H1 (cell line): ENCODE measurements at regions not wholly inside any gene's neighbourhood (a gene's known extent, or its start where the extent isn't known, plus 50 kb on each side); places are given as distances from the start of the nearest gene placed in this dataset.

Experiments
- CTCF ChIA-PET: fragments of 300-600 bp; sonication (Branson Sonifier 250); formaldehyde crosslinking; loops from one replicate; lab custom pipeline; 2021; ENCODE audit not compliant: partially characterized antibody; lab: Charles Lee
- POLR2A ChIA-PET: fragments of 300-600 bp; sonication (Branson Sonifier 250); formaldehyde crosslinking; loops from one replicate; lab custom pipeline; 2021; ENCODE audit warnings: inconsistent platforms; ENCODE audit not compliant: partially characterized antibody; lab: Charles Lee
- DNase-seq, 2 experiments: peaks; one replicate each; pipeline versions ENCODE4 v3.0.0 to v3.0.0-alpha.2; 2010 to 2022; ENCODE audit warnings: low spot score in 2 of 2, low read depth in 1 of 2, mixed read lengths in 1 of 2
- FAIRE-seq: peaks from 2 replicates; lab custom pipeline; 2011; peaks lifted over from hg19 to GRCh38; lab: Jason Lieb, UNC
- H2AFZ ChIP-seq: 2 replicates; pipeline ENCODE4 v1.8.1; 2012; ENCODE audit warnings: low read length, inconsistent platforms
- H2AK5ac ChIP-seq: 2 replicates; pipeline ENCODE4 v1.6.1; 2013; ENCODE audit warnings: low read depth, low read length
- H2BK120ac ChIP-seq: replicated peaks from 2 replicates; pipeline ENCODE3; 2013; ENCODE audit warnings: low read depth, low read length, inconsistent platforms
- H2BK12ac ChIP-seq: 2 replicates; pipeline ENCODE4 v1.6.1; 2013; ENCODE audit warnings: low read depth, low read length
- H2BK15ac ChIP-seq: 2 replicates; pipeline ENCODE4 v1.6.1; 2013; ENCODE audit warnings: low read length
- H2BK20ac ChIP-seq: 2 replicates; pipeline ENCODE4 v1.6.1; 2013; ENCODE audit warnings: low read length
- H2BK5ac ChIP-seq: 2 replicates; pipeline ENCODE4 v1.6.1; 2013; ENCODE audit warnings: low read depth, low read length
- H3K14ac ChIP-seq: 2 replicates; pipeline ENCODE4 v1.6.1; 2013; ENCODE audit warnings: inconsistent platforms; ENCODE audit not compliant: insufficient read length
- H3K18ac ChIP-seq: 2 replicates; pipeline ENCODE4 v1.6.1; 2013; ENCODE audit warnings: low read length; ENCODE audit errors: extremely low read depth
- H3K23ac ChIP-seq: 2 replicates; pipeline ENCODE4 v1.6.1; 2013; ENCODE audit warnings: inconsistent platforms; ENCODE audit not compliant: insufficient read length
- H3K23me2 ChIP-seq: 2 replicates; pipeline ENCODE4 v1.6.1; 2013; ENCODE audit warnings: low read depth, low read length
- H3K27ac ChIP-seq: 2 replicates; pipeline ENCODE4 v1.6.1; 2011; ENCODE audit warnings: low read depth, low read length, inconsistent platforms
- H3K27me3 ChIP-seq, 4 experiments: replicated peaks in 1 of 4; 1 replicate in 1 of 4; 2 replicates in 3 of 4; pipeline versions ENCODE4 v1.6.1 to v1.8.1; 2011 to 2013; ENCODE audit warnings: low read length in 3 of 4, mild to moderate bottlenecking in 3 of 4, inconsistent platforms in 2 of 4, mixed read lengths in 2 of 4, moderate library complexity in 1 of 4; ENCODE audit not compliant: control insufficient read depth in 3 of 4, insufficient read depth in 3 of 4; ENCODE audit errors: extremely low read depth in 1 of 4
- H3K36me3 ChIP-seq, 4 experiments: 2 replicates each; pipeline versions ENCODE4 v1.6.1 to v1.8.1; 2011 to 2013; ENCODE audit warnings: mild to moderate bottlenecking in 4 of 4, low read length in 3 of 4, moderate library complexity in 2 of 4, control low read depth in 1 of 4, inconsistent platforms in 1 of 4; ENCODE audit not compliant: insufficient read depth in 4 of 4, control insufficient read depth in 2 of 4
- H3K4ac ChIP-seq: replicated peaks from 2 replicates; pipeline ENCODE3; 2013; ENCODE audit warnings: low read length, low read depth, mixed read lengths, inconsistent platforms; ENCODE audit not compliant: insufficient read length
- H3K4me1 ChIP-seq, 4 experiments: replicated peaks in 1 of 4; 1 replicate in 1 of 4; 2 replicates in 3 of 4; pipeline versions ENCODE4 v1.6.1 to v1.8.1; 2011 to 2013; ENCODE audit warnings: low read length in 3 of 4, inconsistent platforms in 2 of 4, mixed read lengths in 1 of 4; ENCODE audit not compliant: insufficient read depth in 4 of 4, control insufficient read depth in 3 of 4
- H3K4me2 ChIP-seq, 2 experiments: 2 replicates each; pipeline versions ENCODE4 v1.6.1 to v1.8.1; 2011 to 2013; ENCODE audit warnings: low read depth in 2 of 2, low read length in 2 of 2, control low read depth in 1 of 2, inconsistent platforms in 1 of 2, mild to moderate bottlenecking in 1 of 2; ENCODE audit not compliant: insufficient read depth in 1 of 2
- H3K4me3 ChIP-seq, 4 experiments: fragments of 200-600, 300-600 bp in 1 of 4; sonication (generic), shearing (Covaris generic), sonication (Bioruptor Twin) in 1 of 4; 2 replicates each; pipeline versions ENCODE4 v1.5.1 to v1.8.1; 2011 to 2016; ENCODE audit warnings: low read length in 4 of 4, low read depth in 3 of 4, control low read depth in 2 of 4, inconsistent platforms in 2 of 4, mild to moderate bottlenecking in 2 of 4, mixed read lengths in 1 of 4, moderate library complexity in 1 of 4; ENCODE audit not compliant: insufficient read depth in 2 of 4; ENCODE audit errors: extremely low read depth in 1 of 4
- H3K56ac ChIP-seq: replicated peaks from 2 replicates; pipeline ENCODE3; 2013; ENCODE audit warnings: low read depth, mild to moderate bottlenecking, mixed read lengths, low read length, inconsistent platforms; ENCODE audit not compliant: insufficient read length
- H3K79me1 ChIP-seq: 2 replicates; pipeline ENCODE4 v1.6.1; 2013; ENCODE audit warnings: low read depth, low read length, control low read depth
- H3K79me2 ChIP-seq, 2 experiments: 2 replicates each; pipeline versions ENCODE4 v1.6.1 to v1.8.1; 2012 to 2013; ENCODE audit warnings: low read length in 2 of 2, mild to moderate bottlenecking in 2 of 2, inconsistent platforms in 1 of 2; ENCODE audit not compliant: insufficient read depth in 2 of 2, control insufficient read depth in 1 of 2
- H3K9ac ChIP-seq, 4 experiments: replicated peaks in 1 of 4; 1 replicate in 1 of 4; 2 replicates in 3 of 4; pipeline versions ENCODE4 v1.6.1 to v1.8.1; 2011 to 2013; ENCODE audit warnings: low read depth in 3 of 4, low read length in 3 of 4, control low read depth in 2 of 4, mild to moderate bottlenecking in 2 of 4, moderate library complexity in 2 of 4, inconsistent platforms in 1 of 4; ENCODE audit errors: extremely low read depth in 1 of 4
- H3K9me3 ChIP-seq, 2 experiments: 2 replicates each; pipeline versions ENCODE4 v1.6.1 to v1.8.1; 2012 to 2013; ENCODE audit warnings: mild to moderate bottlenecking in 2 of 2, moderate library complexity in 2 of 2, control low read depth in 1 of 2, inconsistent platforms in 1 of 2, low read depth in 1 of 2, low read length in 1 of 2, mixed read lengths in 1 of 2; ENCODE audit not compliant: insufficient read depth in 2 of 2
- H4K20me1 ChIP-seq, 2 experiments: replicated peaks in 1 of 2; 2 replicates each; pipeline versions ENCODE3 to v1.8.1; 2011 to 2013; ENCODE audit warnings: inconsistent platforms in 2 of 2, low read length in 2 of 2, mild to moderate bottlenecking in 1 of 2; ENCODE audit not compliant: insufficient read depth in 2 of 2, control insufficient read depth in 1 of 2
- H4K5ac ChIP-seq: 2 replicates; pipeline ENCODE4 v1.6.1; 2013; ENCODE audit warnings: low read length, low read depth, mixed read lengths, inconsistent platforms; ENCODE audit not compliant: insufficient read length
- H4K8ac ChIP-seq: 2 replicates; pipeline ENCODE4 v1.8.0; 2013; ENCODE audit warnings: mild to moderate bottlenecking, moderate library complexity, low read length, inconsistent platforms; ENCODE audit not compliant: insufficient read depth; ENCODE audit errors: extremely low read depth
- H4K91ac ChIP-seq: replicated peaks from 2 replicates; pipeline ENCODE3; 2013; ENCODE audit warnings: low read length, mixed read lengths, inconsistent platforms; ENCODE audit not compliant: insufficient read length
- CBX5 ChIP-seq: fragments of 300-800, 300-1000 bp; sonication (generic); IDR thresholded peaks from 2 replicates; pipeline ENCODE4 v1.7.1; 2016; ENCODE audit warnings: antibody characterized with exemption, low read length, low read depth
- CEBPB ChIP-seq: IDR thresholded peaks from 2 replicates; pipeline ENCODE4 v1.6.1; 2012; ENCODE audit warnings: low read depth, low read length
- EP300 ChIP-seq, 2 experiments: IDR thresholded peaks; 1 replicate in 1 of 2; 2 replicates in 1 of 2; pipeline ENCODE4 v1.6.1; 2011 to 2012; ENCODE audit warnings: low read depth in 2 of 2, low read length in 2 of 2, mild to moderate bottlenecking in 2 of 2, borderline replicate concordance in 1 of 2, inconsistent platforms in 1 of 2, moderate library complexity in 1 of 2
- GABPA ChIP-seq: IDR thresholded peaks from 2 replicates; pipeline ENCODE4 v1.6.1; 2011; ENCODE audit warnings: mild to moderate bottlenecking, low read length, moderate library complexity, borderline replicate concordance; ENCODE audit not compliant: insufficient read depth
- JUN ChIP-seq: IDR thresholded peaks from 2 replicates; pipeline ENCODE4 v1.6.1; 2011; ENCODE audit warnings: low read depth, mild to moderate bottlenecking, improper control_type of control experiment, low read length
- NRF1 ChIP-seq: IDR thresholded peaks from 2 replicates; pipeline ENCODE4 v1.6.1; 2011; ENCODE audit warnings: mild to moderate bottlenecking, low read depth, low read length, improper control_type of control experiment
- POLR2A ChIP-seq, 2 experiments: IDR thresholded peaks; 1 replicate in 1 of 2; 2 replicates in 1 of 2; pipeline ENCODE4 v1.6.1; 2011; ENCODE audit warnings: low read depth in 2 of 2, low read length in 2 of 2, mild to moderate bottlenecking in 2 of 2; ENCODE audit errors: control extremely low read depth in 1 of 2
- POU5F1 ChIP-seq: IDR thresholded peaks from 2 replicates; pipeline ENCODE4 v1.6.1; 2011; ENCODE audit warnings: low read depth, mild to moderate bottlenecking, low read length, moderate library complexity
- RFX5 ChIP-seq: IDR thresholded peaks from 2 replicates; pipeline ENCODE4 v1.6.1; 2011; ENCODE audit warnings: low read depth, low read length, improper control_type of control experiment, borderline replicate concordance
- RXRA ChIP-seq: IDR thresholded peaks from 2 replicates; pipeline ENCODE4 v1.6.1; 2011; ENCODE audit warnings: low read depth, mild to moderate bottlenecking, low read length, moderate library complexity; ENCODE audit not compliant: insufficient read depth
- SIX5 ChIP-seq: IDR thresholded peaks from 2 replicates; pipeline ENCODE4 v1.6.1; 2011; ENCODE audit warnings: mild to moderate bottlenecking, low read depth, low read length
- SP1 ChIP-seq: IDR thresholded peaks from 2 replicates; pipeline ENCODE4 v1.6.1; 2011; ENCODE audit warnings: low read depth, low read length
- SRF ChIP-seq: IDR thresholded peaks from 2 replicates; pipeline ENCODE4 v1.6.1; 2011; ENCODE audit warnings: mild to moderate bottlenecking, low read depth, low read length, moderate library complexity
- SUZ12 ChIP-seq: fragments of 200-600 bp; sonication (generic); IDR thresholded peaks from 2 replicates; pipeline ENCODE4 v1.6.1; 2012; ENCODE audit warnings: mild to moderate bottlenecking, inconsistent platforms, low read length, moderate library complexity, mixed read lengths
- TCF12 ChIP-seq: IDR thresholded peaks from 2 replicates; pipeline ENCODE4 v1.6.1; 2011; ENCODE audit warnings: low read depth, mild to moderate bottlenecking, low read length
- TEAD4 ChIP-seq: IDR thresholded peaks from 2 replicates; pipeline ENCODE4 v1.6.1; 2012; ENCODE audit warnings: low read depth, low read length, inconsistent platforms, mixed read lengths
- YY1 ChIP-seq: IDR thresholded peaks from 2 replicates; pipeline ENCODE4 v1.6.1; 2011; ENCODE audit warnings: low read depth, mild to moderate bottlenecking, low read length
- WGBS, 2 experiments: shearing (Covaris generic) in 1 of 2; methylation state at CpG; one replicate each; pipeline versions ENCODE4 v1.1.6 to v1.1.7; 2013 to 2015; ENCODE audit warnings: low lambda C conversion rate in 2 of 2, mixed read lengths in 2 of 2, inconsistent platforms in 1 of 2, low coverage in 1 of 2, missing lambda C conversion rate in 1 of 2; ENCODE audit not compliant: insufficient replicate concordance in 2 of 2, insufficient coverage in 1 of 2, insufficient read length in 1 of 2; ENCODE audit errors: extremely low coverage in 1 of 2, missing lambda C conversion rate in 1 of 2; 5-methylcytosine and 5-hydroxymethylcytosine counted together

DNA sequence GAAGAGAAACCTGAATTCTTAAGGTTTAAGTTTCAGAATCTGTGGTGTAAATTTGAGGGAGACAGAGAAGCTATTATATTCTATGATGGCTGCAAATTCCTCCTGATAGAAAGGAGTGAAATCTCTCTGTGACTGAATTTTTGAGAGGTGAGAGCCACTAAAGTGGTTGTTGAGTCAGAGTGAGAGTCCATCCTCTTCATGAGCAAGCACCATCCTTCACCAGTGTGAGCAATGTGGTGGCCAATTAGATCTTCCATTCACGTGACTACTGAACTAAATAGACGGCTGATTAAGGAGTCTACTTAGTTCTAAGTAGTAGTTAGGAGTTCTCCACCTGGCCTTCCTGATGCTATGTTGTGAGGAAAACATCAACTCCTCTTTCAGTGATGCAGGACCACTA is 147.8 kb upstream of the CCNH start:
- FAIRE-seq, result no peak
- Histone ChIP-seq H3K14ac (no peak overlapping the region), H2BK5ac (no peak overlapping the region), H3K27me3 (no peaks in the 10 kb centered on the region), H3K79me1 (no peaks in the 10 kb centered on the region), H3K4me3 (no peak overlapping the region), H3K18ac (no peak overlapping the region), H4K8ac (no peak overlapping the region), H2BK20ac (no peak overlapping the region), H3K4me1 (no peaks in the 10 kb centered on the region), H2AFZ (0 out of 2 replicates have a peak overlapping the region, but pooled peaks have one; percentile 51), H3K23me2 (no peaks in the 10 kb centered on the region), H3K56ac (no peak overlapping the region), H3K4ac (no peak overlapping the region), H3K27ac (no peak overlapping the region), H3K36me3 (no peaks in the 10 kb centered on the region), H3K79me2 (no peaks in the 10 kb centered on the region), H3K23ac (no peak overlapping the region), H2BK120ac (no peak overlapping the region), H4K5ac (no peak overlapping the region), H4K20me1 (no peaks in the 10 kb centered on the region), H4K91ac (no peak overlapping the region), H2BK15ac (no peak overlapping the region), H3K9ac (no peak overlapping the region), H3K9me3 (no peaks in the 10 kb centered on the region), H2AK5ac (no peak overlapping the region), H3K4me2 (no peak overlapping the region), H2BK12ac (no peak overlapping the region)
- ChIA-PET POLR2A (no interaction called here), CTCF (no interaction called here)
- 91% methylated on average over 2 of the region's 2 CpGs; no CpG with 5 or more reads in 1 of the 2 experiments for WGBS, 2 experiments
- DNase-seq, result no peak
- TF ChIP-seq POU5F1 (no peak), YY1 (no peak), POLR2A (IDR thresholded peaks at IDR 0.05; ENCODE audit: control extremely low read depth in 1 of 2, low read depth in 2 of 2, low read length in 2 of 2) (no peak), SUZ12 (no peak), EP300 (IDR thresholded peaks at IDR 0.05; ENCODE audit: borderline replicate concordance in 1 of 2, low read depth in 2 of 2, low read length in 2 of 2) (no peak), CBX5 (no peak), RFX5 (no peak), JUN (no peak), NRF1 (no peak), TEAD4 (no peak), CEBPB (no peak), GABPA (no peak), SIX5 (no peak), RXRA (no peak), TCF12 (no peak), SP1 (no peak), SRF (no peak)
